ENCODE measurements at regions not wholly inside any gene's neighbourhood (a gene's known extent, or its start where the extent isn't known, plus 50 kb on each side); places are given as distances from the start of the nearest gene placed in this dataset.

DNA sequence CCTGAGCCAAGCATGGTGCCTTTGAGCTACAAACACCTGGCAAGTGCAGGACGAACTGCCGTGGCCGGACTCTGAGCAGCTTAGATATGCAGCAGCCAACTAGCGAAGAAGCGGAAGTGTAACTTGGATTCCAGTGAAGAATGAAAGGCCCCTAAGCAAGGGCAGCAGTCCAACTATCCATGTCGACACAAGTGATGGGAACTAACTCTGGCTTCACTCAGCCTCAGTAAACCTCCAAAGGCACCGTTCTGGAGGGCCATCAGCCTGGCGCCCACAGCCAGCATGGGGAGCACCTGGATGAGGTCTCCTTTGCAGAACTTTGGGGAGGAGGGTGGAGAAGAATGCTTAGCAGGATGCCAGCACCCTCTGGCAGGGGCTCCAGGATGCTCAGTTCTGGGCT lies 78.4 kb upstream of the MLN start:
- TF ChIP-seq, protein P1, sequence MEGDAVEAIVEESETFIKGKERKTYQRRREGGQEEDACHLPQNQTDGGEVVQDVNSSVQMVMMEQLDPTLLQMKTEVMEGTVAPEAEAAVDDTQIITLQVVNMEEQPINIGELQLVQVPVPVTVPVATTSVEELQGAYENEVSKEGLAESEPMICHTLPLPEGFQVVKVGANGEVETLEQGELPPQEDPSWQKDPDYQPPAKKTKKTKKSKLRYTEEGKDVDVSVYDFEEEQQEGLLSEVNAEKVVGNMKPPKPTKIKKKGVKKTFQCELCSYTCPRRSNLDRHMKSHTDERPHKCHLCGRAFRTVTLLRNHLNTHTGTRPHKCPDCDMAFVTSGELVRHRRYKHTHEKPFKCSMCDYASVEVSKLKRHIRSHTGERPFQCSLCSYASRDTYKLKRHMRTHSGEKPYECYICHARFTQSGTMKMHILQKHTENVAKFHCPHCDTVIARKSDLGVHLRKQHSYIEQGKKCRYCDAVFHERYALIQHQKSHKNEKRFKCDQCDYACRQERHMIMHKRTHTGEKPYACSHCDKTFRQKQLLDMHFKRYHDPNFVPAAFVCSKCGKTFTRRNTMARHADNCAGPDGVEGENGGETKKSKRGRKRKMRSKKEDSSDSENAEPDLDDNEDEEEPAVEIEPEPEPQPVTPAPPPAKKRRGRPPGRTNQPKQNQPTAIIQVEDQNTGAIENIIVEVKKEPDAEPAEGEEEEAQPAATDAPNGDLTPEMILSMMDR (IDR thresholded peaks at IDR 0.05; ENCODE audit: extremely low read depth, missing control alignments): no peak

DNA sequence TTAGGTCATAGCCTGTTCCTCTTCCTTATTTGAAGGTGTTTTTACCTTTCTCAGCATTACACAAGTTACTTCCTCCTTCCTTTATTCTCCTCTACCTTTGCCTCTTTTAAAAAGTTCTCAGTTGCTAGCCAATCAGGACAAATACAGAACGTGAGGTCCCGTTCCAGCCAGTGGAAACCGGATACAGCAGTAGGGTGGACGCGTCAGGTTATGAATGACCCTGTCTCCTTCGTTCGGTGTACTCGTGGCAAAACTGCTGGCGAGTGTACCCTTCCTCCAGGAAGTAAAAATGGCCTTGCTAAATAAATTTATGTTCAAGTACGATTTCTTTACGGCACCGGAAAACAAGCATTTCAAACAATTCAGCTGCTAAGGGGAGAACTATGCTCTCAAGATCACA lies 77.0 kb upstream of the MLN start:
- no peak for DNase-seq (ENCODE audit: low spot score)
- TF ChIP-seq, protein P1 (IDR thresholded peaks at IDR 0.05; ENCODE audit: extremely low read depth, missing control alignments): no peak

More for the DNA sequence above, 78.4 kb upstream of the MLN start:
- no peak for DNase-seq (ENCODE audit: low spot score)

DNA sequence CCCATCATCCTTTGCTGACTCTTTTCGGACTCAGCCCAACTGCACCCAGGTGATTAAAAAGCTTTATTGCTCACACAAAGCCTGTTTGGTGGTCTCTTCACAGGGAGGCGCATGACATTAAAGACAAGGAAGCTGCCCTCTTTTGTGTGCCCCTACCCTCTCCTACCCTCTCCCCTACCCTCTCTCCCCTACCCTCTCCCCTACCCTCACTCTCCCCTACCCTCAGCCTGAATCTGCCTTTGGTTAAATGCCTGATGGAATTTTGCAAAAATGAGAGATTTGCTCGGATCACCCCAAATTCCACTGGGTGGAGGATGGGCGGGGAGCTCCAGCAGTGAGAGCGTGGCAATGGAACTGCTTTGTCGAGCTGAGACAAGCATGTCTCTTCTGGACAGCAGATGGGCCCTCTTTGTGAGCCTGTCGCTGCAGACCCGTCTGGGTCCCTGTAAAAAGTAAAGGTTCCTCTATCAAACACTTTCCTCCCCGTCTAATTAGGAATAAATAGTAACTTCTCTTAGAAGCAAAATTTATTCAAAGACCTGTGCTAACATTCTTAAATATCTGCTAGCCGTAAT lies 76.4 kb upstream of the MLN start:
- no peak for DNase-seq (ENCODE audit: low spot score)
- TF ChIP-seq, protein P1 (IDR thresholded peaks at IDR 0.05; ENCODE audit: extremely low read depth, missing control alignments): no peak

DNA sequence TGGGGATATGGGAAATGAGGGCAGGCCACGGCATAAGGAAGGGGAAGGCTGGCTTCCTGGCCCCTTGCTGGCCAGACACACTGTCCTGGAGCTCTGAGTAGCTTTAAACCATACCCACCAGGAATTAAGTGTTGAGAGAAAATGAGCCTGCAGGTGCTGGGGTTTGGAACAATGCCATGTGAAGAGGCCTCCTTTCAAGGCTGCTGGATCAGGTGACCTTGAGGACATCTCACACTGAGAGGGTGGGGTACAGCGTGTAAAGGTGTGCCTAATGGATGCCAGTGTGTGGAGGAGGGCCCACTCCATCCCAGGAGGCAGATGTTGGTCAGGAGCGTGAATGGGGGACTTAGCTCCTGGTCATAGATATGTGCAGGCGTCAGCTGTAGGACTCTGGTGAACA lies 74.8 kb upstream of the MLN start:
- TF ChIP-seq, protein P1 (IDR thresholded peaks at IDR 0.05; ENCODE audit: extremely low read depth, missing control alignments): no peak
- no peak for DNase-seq (ENCODE audit: low spot score)

DNA sequence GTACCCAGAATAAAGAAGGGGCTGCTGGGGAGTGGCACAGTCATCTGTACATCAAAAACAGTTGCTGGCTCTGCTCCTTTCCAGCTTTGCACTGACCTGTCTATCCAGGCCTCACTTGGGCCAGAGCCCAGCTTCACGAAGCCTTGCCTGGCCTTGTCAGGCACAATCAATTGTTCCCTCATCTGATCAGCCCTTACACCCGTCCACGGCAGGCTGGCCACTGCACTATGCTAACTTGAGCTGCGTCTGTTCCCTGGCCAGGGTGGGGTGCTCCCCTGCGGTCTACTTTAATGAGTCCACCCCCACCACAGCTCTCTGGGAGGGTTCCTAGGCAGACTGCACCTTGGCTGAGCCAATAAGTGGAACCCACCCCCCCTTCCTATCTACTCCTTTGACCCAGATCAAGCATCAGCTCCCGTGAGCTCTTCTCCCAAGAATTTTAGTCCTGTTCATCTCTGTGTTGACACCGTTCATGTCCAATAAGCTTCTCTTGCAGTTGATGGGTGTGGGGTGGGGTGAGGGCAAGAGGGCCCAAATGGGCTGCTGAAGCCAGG lies 74.3 kb upstream of the MLN start:
- TF ChIP-seq, protein P1 (IDR thresholded peaks at IDR 0.05; ENCODE audit: extremely low read depth, missing control alignments): no peak
- DNase-seq (ENCODE audit: low spot score): no peak

DNA sequence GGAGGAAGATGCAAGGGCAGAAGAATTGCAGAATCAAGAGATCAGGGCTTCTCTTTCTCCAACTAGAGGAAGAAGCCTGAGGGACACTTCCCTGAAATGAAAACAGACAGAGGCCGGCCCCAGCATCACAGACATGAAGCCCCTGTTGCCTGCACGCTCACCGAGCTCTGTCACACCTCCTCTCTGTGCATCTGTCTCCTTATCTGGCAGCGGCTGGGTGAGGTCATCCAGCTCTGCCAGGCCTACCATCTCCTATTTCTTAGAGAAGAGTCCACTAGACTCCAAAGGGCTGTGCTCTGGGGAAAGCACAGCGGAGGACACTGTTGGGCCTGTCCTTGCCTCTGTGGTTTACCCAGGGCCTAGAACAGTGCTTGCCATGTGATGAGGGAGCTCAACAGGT lies 71.9 kb upstream of the MLN start:
- TF ChIP-seq, protein P1 (IDR thresholded peaks at IDR 0.05; ENCODE audit: extremely low read depth, missing control alignments): no peak
- no peak for DNase-seq (ENCODE audit: low spot score)

DNA sequence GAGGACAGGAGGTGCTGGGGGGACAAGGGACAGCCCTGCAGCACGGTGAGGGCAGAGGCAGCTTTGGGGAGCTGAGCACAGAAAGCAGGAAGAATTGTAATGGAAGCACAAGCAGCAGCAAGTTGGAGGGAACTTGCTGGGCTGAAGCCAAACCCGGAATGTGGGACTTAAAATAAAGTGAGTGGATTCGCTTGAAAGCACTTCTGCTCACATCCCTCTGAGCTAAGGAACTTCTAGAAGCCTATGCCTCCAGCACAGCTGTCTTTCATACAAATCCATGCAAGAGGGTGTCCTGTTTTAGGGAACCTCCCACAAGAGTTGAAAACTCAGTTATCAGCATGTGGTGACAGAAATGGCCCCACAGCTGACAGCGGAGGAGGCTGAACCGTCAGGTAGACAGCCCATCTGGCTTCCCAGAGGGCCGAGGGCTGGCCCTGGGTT lies 71.4 kb upstream of the MLN start:
- TF ChIP-seq, protein P1 (IDR thresholded peaks at IDR 0.05; ENCODE audit: extremely low read depth, missing control alignments): no peak
- DNase-seq (ENCODE audit: low spot score): no peak
